ENCODE measurements at regions not wholly inside any gene's neighbourhood (a gene's known extent, or its start where the extent isn't known, plus 50 kb on each side); places are given as distances from the start of the nearest gene placed in this dataset.

GRCh38 chr21:43328958-43329691 is 97.8 kb downstream of the SIK1 start:
- DNase-seq: no peak
- intact Hi-C loops (cut with DNase I; ENCODE audit: low total_unique reads): no loop called here

GRCh38 chr21:43328185-43328957 is 98.6 kb downstream of the SIK1 start:
- H3K4me3 ChIP-seq: no peak overlapping the region
- peaks cover 9 to 20% (median 17%) of the 10 kb centered on the region in 3 donors for H3K27me3 ChIP-seq
- TF ChIP-seq POLR2A (IDR thresholded peaks at IDR 0.05): no peak
- TF ChIP-seq CTCF (IDR thresholded peaks at IDR 0.05 in 4 of 5, conservative IDR thresholded peaks at IDR 0.05 in 1 of 5): no peak
- no peaks in the 10 kb centered on the region for H3K9me3 ChIP-seq
- in situ Hi-C loops (cut with MboI; ENCODE audit: low sequenced_read_pairs in 4 of 4) (no loop called here), intact Hi-C loops (cut with DNase I; ENCODE audit: low total_unique reads) (no loop called here)
- H3K4me1 ChIP-seq: peaks cover 4 to 10% of the 10 kb centered on the region in 2 donors
- ATAC-seq (no peak), DNase-seq (no peak)
- no peaks in the 10 kb centered on the region for H3K36me3 ChIP-seq
- H3K27ac ChIP-seq: no peak overlapping the region

More at GRCh38 chr21:43328958-43329691, 97.8 kb downstream of the SIK1 start:
- Histone ChIP-seq H3K27me3 (peaks cover 10 to 24% (median 20%) of the 10 kb centered on the region in 3 donors), H3K4me3 (no peak overlapping the region), H3K36me3 (no peaks in the 10 kb centered on the region), H3K9me3 (no peaks in the 10 kb centered on the region), H3K4me1 (peaks cover 4 to 10% of the 10 kb centered on the region in 2 donors), H3K27ac (no peak overlapping the region)
- no peak for ATAC-seq
- in situ Hi-C loops (cut with MboI; ENCODE audit: low sequenced_read_pairs in 4 of 4): no loop called here
- TF ChIP-seq POLR2A (IDR thresholded peaks at IDR 0.05) (no peak), CTCF (IDR thresholded peaks at IDR 0.05 in 4 of 5, conservative IDR thresholded peaks at IDR 0.05 in 1 of 5) (no peak)

- ATAC-seq (no peak), DNase-seq (no peak)
- H3K27ac ChIP-seq: no peak overlapping the region
- in situ Hi-C loops (cut with MboI; ENCODE audit: low sequenced_read_pairs in 4 of 4): no loop called here
- intact Hi-C loops (cut with DNase I; ENCODE audit: low total_unique reads): no loop called here
- no peak for TF ChIP-seq POLR2A (IDR thresholded peaks at IDR 0.05)
- TF ChIP-seq CTCF (IDR thresholded peaks at IDR 0.05 in 4 of 5, conservative IDR thresholded peaks at IDR 0.05 in 1 of 5): no peak
- H3K4me1 ChIP-seq: peaks cover 0 to 3% of the 10 kb centered on the region in 2 donors
- peaks cover 2 to 6% (median 3%) of the 10 kb centered on the region in 3 donors for H3K27me3 ChIP-seq
- H3K4me3 ChIP-seq: no peak overlapping the region
- no peaks in the 10 kb centered on the region for H3K9me3 ChIP-seq
- H3K36me3 ChIP-seq: no peaks in the 10 kb centered on the region
Observed at GRCh38 chr21:43325968-43326715, 100.8 kb downstream of the SIK1 start.

- Histone ChIP-seq H3K36me3 (no peaks in the 10 kb centered on the region), H3K27ac (no peak overlapping the region), H3K4me1 (peaks cover 0 to 3% of the 10 kb centered on the region in 2 donors), H3K4me3 (no peak overlapping the region), H3K9me3 (no peaks in the 10 kb centered on the region), H3K27me3 (no peaks in the 10 kb centered on the region)
- no peak for ATAC-seq
- intact Hi-C loops (cut with DNase I; ENCODE audit: low total_unique reads): no loop called here
- no peak for DNase-seq
- in situ Hi-C loops (cut with MboI; ENCODE audit: low sequenced_read_pairs in 4 of 4): no loop called here
- TF ChIP-seq POLR2A (IDR thresholded peaks at IDR 0.05) (no peak), CTCF (IDR thresholded peaks at IDR 0.05 in 4 of 5, conservative IDR thresholded peaks at IDR 0.05 in 1 of 5) (no peak)
Observed at GRCh38 chr21:43325036-43325435, 101.9 kb downstream of the SIK1 start.

Measured in gastrocnemius medialis (tissue), 4 donors.